GM18858 (cell line): ENCODE measurements at regions not wholly inside any gene's neighbourhood (a gene's known extent, or its start where the extent isn't known, plus 50 kb on each side); places are given as distances from the start of the nearest gene placed in this dataset.

Experiments used
- ATAC-seq: cut with Tn5 transposase; IDR thresholded peaks from one replicate; pipeline ENCODE4 v1.9.1; 2021; ENCODE audit not compliant: unreplicated experiment

DNA sequence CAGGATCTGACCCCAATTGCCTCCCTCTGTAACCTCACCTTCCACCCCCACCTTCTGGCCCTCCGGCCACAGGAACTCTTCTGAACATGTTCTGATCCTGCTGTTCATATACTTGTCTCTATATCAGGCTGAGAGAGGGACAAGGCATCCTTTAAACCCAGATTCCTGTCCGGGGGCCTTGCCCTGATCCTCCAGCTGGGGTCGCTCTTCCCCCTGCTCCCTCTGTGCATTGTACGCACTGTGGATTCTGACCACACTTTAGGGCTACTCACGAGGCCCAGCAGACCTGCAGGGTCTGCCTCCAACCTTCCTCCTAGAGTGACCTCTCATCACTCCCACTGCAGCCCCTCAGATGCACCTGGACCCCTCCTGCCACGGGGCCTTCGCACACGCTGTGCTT lies 269.3 kb downstream of the UQCRFS1 start:
- no peak for ATAC-seq

DNA sequence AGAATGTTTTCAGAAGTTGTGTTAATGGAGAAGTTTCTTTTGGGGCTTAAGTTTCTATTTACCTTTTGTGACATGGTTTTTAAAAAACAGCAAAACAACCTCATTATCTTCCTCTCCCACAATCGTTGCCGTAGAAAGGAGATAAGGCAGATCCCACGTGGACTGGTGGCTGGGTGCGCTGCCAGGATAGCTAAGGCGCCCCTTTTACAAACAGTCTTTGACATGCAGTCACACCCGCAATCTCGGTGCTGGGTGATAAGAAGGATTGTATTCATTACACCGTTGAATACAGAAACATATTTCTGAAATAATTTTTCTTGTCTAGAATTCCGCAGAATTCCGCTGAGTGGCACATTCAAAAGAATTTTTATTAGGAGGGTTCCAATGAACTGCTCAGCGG lies 271.1 kb downstream of the UQCRFS1 start:
- no peak for ATAC-seq

- no peak for ATAC-seq
Measured at GRCh38 chr19:28940751-28941500, 272.0 kb downstream of the UQCRFS1 start.

- ATAC-seq = no peak
Measured at GRCh38 chr19:28939236-28939635, 273.7 kb downstream of the UQCRFS1 start.

DNA sequence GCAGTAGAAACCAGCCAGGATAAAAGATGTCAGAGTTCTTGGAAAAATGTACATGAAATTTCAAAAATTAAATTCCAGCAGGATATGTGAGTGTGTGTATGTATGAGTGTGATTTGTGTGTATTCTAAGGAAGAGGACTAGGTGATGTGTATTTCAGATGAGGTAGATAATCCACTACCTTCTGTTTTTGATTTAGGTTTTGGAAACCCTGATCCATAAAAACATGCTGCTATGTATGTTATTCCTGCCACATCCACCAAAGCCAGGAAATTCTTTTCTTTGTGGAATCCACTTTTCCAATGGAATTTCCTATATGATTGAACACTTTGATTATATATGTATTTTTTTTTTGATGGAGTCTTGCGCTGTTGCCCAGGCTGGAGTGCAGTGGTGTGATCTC lies 276.9 kb downstream of the UQCRFS1 start:
- ATAC-seq = no peak

DNA sequence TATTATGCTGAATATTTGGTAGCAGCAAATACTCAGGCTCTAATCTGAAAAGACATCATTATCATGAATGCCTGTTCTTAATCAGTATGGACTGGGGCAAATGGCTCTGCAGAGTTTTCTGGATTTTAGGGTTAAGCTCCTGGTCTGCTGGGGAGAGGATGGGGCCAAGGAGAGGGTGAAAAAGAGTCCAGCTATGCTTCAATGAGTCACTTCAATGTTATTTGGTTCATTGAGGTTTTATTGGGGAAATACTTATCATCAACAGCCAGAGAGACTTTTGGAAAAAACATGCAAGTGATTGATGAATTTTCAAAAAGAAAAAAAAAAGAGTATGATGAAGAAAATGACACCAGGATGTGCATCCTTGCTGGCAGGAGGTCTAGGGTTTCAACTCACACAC lies 278.3 kb downstream of the UQCRFS1 start:
- ATAC-seq = no peak

DNA sequence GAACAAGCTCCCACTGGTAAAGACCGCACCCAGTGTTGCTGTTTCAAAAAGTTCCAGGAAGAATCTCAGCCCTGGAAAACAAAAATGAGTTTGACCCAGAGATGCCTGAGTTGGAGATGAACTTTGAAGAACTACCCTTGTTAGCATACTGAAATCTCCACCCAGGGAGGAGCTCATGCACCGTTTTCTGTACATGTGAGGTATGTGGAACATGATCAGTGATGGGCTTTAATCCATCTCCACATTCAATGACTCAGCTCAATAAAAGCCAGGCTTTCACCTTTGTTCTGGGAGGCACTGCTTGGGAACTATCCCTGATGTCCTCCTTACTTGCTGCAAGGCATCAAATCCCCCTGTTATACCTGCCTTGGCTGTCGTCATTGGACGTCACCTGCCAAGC lies 279.9 kb downstream of the UQCRFS1 start:
- no peak for ATAC-seq

- no peak for ATAC-seq
Measured at GRCh38 chr19:28932446-28932845, 280.5 kb downstream of the UQCRFS1 start.

- no peak for ATAC-seq
Measured at GRCh38 chr19:28929006-28929405, 283.9 kb downstream of the UQCRFS1 start.

GRCh38 chr19:28927456-28927855 lies 285.5 kb downstream of the UQCRFS1 start:
- no peak for ATAC-seq

DNA sequence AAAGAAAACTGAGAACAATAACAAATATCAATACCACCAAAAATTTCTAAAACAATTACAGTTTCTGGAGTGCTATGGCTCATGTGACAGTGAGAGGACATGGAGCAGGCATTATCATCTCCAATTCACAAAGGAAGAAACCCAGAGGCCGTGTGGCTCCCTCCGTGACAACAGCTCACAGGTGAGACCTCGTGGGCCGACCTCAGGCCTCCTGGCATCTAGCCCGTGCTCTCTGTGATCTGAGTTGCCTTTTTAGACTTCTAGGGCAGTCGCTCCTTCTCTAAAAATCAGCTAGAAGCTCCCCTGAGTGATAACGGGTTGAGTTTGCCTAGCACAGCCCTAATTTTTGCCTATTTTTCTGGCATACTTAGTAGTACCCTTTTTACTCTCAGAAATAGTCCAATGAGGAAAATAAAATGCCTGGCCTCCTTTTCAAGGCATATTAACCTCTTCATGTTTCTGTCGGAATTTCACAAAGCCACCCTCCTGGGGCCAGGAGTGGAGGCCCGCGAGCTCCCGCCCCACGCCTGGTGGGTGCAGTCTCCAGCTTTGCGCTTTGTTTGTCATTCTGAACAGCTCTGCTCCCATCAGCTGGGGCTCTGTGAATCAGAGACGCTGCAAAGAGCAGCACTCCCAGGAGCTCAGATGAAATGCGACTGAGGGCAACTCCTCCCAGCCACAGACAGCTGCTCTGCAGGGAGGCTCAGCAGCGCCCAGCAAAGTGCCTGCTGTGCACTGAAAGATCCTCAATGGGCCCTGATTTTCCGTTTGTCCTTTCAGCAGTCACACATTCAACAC lies 292.5 kb downstream of the UQCRFS1 start:
- no peak for ATAC-seq

- no peak for ATAC-seq
Measured at GRCh38 chr19:28917621-28918020, 295.3 kb downstream of the UQCRFS1 start.

- ATAC-seq = no peak
Measured at GRCh38 chr19:28915737-28916460, 297.1 kb downstream of the UQCRFS1 start.

GRCh38 chr19:28915202-28915601 lies 297.7 kb downstream of the UQCRFS1 start:
- ATAC-seq = no peak

DNA sequence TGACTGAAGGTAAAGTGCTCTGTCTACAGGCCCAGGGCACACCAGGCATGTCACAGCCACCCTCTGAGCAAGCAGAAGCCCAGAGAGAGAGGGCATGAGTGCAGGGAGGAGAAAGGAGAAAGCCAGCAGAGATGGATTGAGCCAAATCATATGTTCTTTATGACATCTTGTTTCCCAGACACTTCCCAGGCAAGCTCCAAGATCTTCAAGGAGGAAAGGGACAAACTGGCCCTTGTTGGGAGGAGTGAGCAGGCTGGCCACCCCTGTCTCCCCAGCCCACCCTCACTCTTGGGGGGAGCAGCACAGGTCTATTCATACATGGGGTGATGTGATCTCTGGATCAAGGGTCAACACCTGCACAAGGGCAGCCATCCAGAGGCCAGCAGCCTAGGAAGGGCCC lies 298.8 kb downstream of the UQCRFS1 start:
- no peak for ATAC-seq

GRCh38 chr19:28913626-28914025 lies 299.3 kb downstream of the UQCRFS1 start:
- ATAC-seq = no peak

DNA sequence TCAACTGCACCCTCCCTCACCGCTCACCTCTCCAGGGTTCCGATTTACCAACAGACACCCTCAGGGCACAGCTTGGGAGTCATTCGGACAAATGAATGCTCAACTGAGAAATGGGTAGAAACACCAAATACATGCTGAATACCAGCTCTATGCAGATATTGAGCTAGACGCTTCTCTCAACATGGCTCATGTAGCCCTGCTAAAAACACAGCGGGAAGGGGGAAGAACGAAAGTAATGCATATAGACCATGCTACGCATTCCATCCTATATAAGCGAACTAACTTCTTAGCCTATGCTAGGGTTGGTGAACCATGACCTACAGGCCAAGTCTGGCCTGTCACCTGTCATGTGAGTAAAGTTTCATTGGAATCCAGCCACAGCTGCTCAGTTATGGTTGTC lies 304.0 kb downstream of the UQCRFS1 start:
- ATAC-seq = no peak

DNA sequence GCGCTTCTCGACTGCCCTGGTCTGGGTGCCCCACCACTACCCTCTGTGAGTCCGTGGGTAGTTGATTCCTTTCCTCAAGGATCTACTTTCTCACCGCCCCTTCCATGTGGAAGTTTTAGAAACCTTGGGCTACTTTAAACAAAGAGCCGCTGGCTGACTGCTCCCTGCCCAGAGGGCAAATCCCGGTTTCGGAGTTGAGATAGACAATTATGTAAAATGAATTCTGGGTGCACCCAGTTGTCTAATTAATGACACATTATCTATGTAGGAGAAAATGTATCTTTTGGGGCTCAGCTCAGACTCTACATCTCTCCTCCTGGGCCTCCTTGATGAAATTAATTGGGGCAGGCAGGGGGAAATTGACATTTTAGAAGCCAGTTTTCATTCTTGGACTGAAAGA lies 305.4 kb downstream of the UQCRFS1 start:
- no peak for ATAC-seq

DNA sequence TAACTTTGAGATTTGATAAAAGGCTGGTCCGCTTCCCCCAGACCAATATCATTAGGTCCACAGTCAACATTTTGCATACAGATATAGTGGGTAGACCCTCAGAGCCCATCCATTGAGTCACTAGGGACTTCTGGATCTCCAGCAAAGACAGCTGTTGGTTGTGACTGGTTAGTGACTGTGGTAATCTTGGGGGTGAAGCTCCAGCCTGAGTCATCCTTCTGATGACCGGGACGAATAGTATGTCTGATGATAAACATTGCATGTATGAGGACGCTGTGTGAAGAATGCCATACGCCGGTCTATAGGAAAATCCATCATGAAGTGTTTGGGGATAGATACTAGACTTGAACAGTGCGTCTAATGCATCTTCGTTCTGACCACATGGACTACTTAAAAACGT lies 307.0 kb downstream of the UQCRFS1 start:
- no peak for ATAC-seq

GRCh38 chr19:28899703-28900102 lies 313.2 kb downstream of the UQCRFS1 start:
- no peak for ATAC-seq

GRCh38 chr19:28898249-28898648 lies 314.7 kb downstream of the UQCRFS1 start:
- no peak for ATAC-seq
